ENCODE measurements at regions not wholly inside any gene's neighbourhood (a gene's known extent, or its start where the extent isn't known, plus 50 kb on each side); places are given as distances from the start of the nearest gene placed in this dataset.

DNA sequence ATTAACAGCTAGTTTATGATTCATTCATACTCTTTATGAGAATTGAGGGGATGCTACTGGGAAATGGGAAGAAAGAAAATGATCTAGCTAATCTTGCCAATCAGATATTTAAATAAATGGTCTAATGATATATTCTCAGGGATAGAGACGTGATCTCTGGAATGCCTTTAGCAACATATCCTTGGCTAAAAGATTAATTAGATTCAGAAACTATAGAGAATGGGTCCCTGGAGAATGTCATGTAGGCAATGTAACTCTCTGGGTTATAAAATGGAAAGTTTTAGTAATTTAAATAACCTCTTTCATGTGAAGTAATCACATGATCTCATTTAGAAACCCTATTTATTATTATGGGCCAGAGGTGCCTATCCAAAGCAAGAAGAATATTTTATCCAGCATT, 771.0 kb upstream of the CDH2 start (continued):
- TF ChIP-seq ZBTB8A (CRISPR knock-in tag; IDR thresholded peaks at IDR 0.05; ENCODE audit: borderline replicate concordance, low read depth), result no peak
- TF ChIP-seq SOX5 (CRISPR knock-in tag; IDR thresholded peaks at IDR 0.05; ENCODE audit: borderline replicate concordance), result no peak

- H3K27ac ChIP-seq (ENCODE audit: extremely low read length, insufficient read depth, low read length), result no peak overlapping the region
- H3K36me3 ChIP-seq (replicated peaks in 1 of 2; ENCODE audit: control insufficient read depth in 1 of 2, insufficient read depth in 2 of 2, low read length in 2 of 2), result no peaks in the 10 kb centered on the region
- CTCF ChIA-PET (ENCODE audit: low intra/inter-chr PET ratio, low total read pairs), result no interaction called here
- DNase-seq (ENCODE audit: low spot score), result no peak
- intact Hi-C loops (cut with micrococcal nuclease; ENCODE audit: unreplicated experiment) (no loop called here), in situ Hi-C loops (cut with HindIII; ENCODE audit: extremely low pct_ligation_motif_present, low pct_unique_long_range_greater_than_20kb) (no loop called here)
- no peak for TF ChIP-seq ETV5 (CRISPR knock-in tag; IDR thresholded peaks at IDR 0.05; ENCODE audit: borderline replicate concordance)
- TF ChIP-seq ZBTB42 (CRISPR knock-in tag; IDR thresholded peaks at IDR 0.05), result no peak
- TF ChIP-seq CCAR2 (optimal IDR thresholded peaks at IDR 0.05; ENCODE audit: low read depth, low read length), result no peak
- TF ChIP-seq STAT5B (CRISPR knock-in tag; IDR thresholded peaks at IDR 0.05), result no peak
- no peak for TF ChIP-seq E2F5 (CRISPR knock-in tag; conservative IDR thresholded peaks at IDR 0.05)
- TF ChIP-seq ZNF24 (IDR thresholded peaks at IDR 0.05), result no peak
- no peak for TF ChIP-seq SMC3 (IDR thresholded peaks at IDR 0.05; ENCODE audit: low read length)
- TF ChIP-seq ZNF790 (CRISPR knock-in tag; IDR thresholded peaks at IDR 0.05; ENCODE audit: borderline replicate concordance), result no peak
- no peak for TF ChIP-seq ZNF749 (CRISPR knock-in tag; IDR thresholded peaks at IDR 0.05; ENCODE audit: borderline replicate concordance)
- TF ChIP-seq CBX2 (IDR thresholded peaks at IDR 0.05; ENCODE audit: low read depth, low read length), result no peak
- TF ChIP-seq CBX2 (CRISPR knock-in tag; IDR thresholded peaks at IDR 0.05; ENCODE audit: low read depth), result no peak
- TF ChIP-seq, protein P1, sequence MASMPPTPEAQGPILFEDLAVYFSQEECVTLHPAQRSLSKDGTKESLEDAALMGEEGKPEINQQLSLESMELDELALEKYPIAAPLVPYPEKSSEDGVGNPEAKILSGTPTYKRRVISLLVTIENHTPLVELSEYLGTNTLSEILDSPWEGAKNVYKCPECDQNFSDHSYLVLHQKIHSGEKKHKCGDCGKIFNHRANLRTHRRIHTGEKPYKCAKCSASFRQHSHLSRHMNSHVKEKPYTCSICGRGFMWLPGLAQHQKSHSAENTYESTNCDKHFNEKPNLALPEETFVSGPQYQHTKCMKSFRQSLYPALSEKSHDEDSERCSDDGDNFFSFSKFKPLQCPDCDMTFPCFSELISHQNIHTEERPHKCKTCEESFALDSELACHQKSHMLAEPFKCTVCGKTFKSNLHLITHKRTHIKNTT (CRISPR knock-in tag; IDR thresholded peaks at IDR 0.05), result no peak
- TF ChIP-seq KDM2A (CRISPR knock-in tag; IDR thresholded peaks at IDR 0.05; ENCODE audit: borderline replicate concordance, low read depth), result no peak
- TF ChIP-seq ELF3 (CRISPR knock-in tag; IDR thresholded peaks at IDR 0.05), result no peak
- TF ChIP-seq TCF7L2 (IDR thresholded peaks at IDR 0.05; ENCODE audit: low read depth, low read length), result no peak
- no peak for TF ChIP-seq HMGA1 (CRISPR knock-in tag; conservative IDR thresholded peaks at IDR 0.05)
- TF ChIP-seq MTA3 (CRISPR knock-in tag; IDR thresholded peaks at IDR 0.05), result no peak
- no peak for TF ChIP-seq ZNF772 (CRISPR knock-in tag; IDR thresholded peaks at IDR 0.05)
- TF ChIP-seq KMT2A (CRISPR knock-in tag; IDR thresholded peaks at IDR 0.05), result no peak
- ATAC-seq, result no peak
- POLR2A ChIA-PET, result no interaction called here
- no peaks in the 10 kb centered on the region for H4K20me1 ChIP-seq (ENCODE audit: insufficient read depth, low read length)
- FAIRE-seq, result no peak
- peaks cover 17% of the 10 kb centered on the region; the same call in 1 of the 2 replicates for H3K9me3 ChIP-seq (ENCODE audit: low read length)
- no peak overlapping the region for H2AFZ ChIP-seq (ENCODE audit: low read length)
- H3K4me2 ChIP-seq (ENCODE audit: low read depth, low read length), result no peak overlapping the region
- BruUV-seq (replicated peaks), result no TSS peak
- H3K4me3 ChIP-seq (replicated peaks in 1 of 3; ENCODE audit: insufficient read depth in 1 of 3, low read depth in 2 of 3, low read length in 3 of 3), result no peak overlapping the region
- no peaks in the 10 kb centered on the region for H3K79me2 ChIP-seq (ENCODE audit: insufficient read depth, low read length)
- no peak overlapping the region for H3K9ac ChIP-seq (ENCODE audit: insufficient read depth, low read depth, low read length)
- H3K4me1 ChIP-seq (ENCODE audit: insufficient read depth, low read length), result no peaks in the 10 kb centered on the region
- WGBS (ENCODE audit: low lambda C conversion rate), result 0% methylated on average over 1 of the region's 1 CpG
- H3K27me3 ChIP-seq (ENCODE audit: control insufficient read depth in 1 of 2, insufficient read depth in 2 of 2, low read length in 2 of 2), result no peaks in the 10 kb centered on the region
These were observed 769.5 kb upstream of the CDH2 start for GRCh38 chr18:28946471-28946870.
